ENCODE measurements at regions not wholly inside any gene's neighbourhood (a gene's known extent, or its start where the extent isn't known, plus 50 kb on each side); places are given as distances from the start of the nearest gene placed in this dataset.

DNA sequence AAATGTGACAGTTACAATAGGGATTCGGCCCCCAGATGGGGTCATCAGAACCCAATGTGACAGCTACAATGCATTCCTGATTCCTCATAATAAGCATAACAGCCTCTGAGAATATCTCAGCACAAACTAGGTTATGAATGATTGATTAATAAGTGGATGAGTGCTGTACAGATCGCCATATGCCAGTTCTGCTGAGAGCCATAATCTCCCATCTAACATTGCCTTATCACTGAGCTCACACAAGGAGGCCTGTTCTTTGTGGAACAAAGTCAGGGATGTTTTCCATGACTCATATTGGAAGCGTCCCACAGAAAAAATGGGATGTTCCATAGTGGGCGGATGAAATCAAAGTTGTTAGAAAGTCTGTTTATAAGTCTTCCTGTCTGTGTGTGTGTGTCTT lies 89.6 kb downstream of the KIF4B start:
- no peak for TF ChIP-seq CTCF (IDR thresholded peaks at IDR 0.05; ENCODE audit: insufficient read depth, low read length, poor library complexity, severe bottlenecking)
- no peak for TF ChIP-seq EZH2phosphoT487 (conservative IDR thresholded peaks at IDR 0.05; ENCODE audit: low read length)
